ENCODE measurements at regions not wholly inside any gene's neighbourhood (a gene's known extent, or its start where the extent isn't known, plus 50 kb on each side); places are given as distances from the start of the nearest gene placed in this dataset.

GRCh38 chr5:77157732-77158532 lies 52.5 kb upstream of the PDE8B start:
- no peaks in the 10 kb centered on the region for H3K4me1 ChIP-seq
- H3K4me3 ChIP-seq (ENCODE audit: low read depth, low read length): no peak overlapping the region
- H3K27ac Mint-ChIP-seq (ENCODE audit: unreplicated experiment): no peak overlapping the region
- H3K36me3 Mint-ChIP-seq (ENCODE audit: insufficient read depth, unreplicated experiment): no peaks in the 10 kb centered on the region
- intact Hi-C loops (cut with micrococcal nuclease; ENCODE audit: unreplicated experiment): no loop called here
- POLR2A ChIA-PET: no interaction called here
- TF ChIP-seq, protein P1, sequence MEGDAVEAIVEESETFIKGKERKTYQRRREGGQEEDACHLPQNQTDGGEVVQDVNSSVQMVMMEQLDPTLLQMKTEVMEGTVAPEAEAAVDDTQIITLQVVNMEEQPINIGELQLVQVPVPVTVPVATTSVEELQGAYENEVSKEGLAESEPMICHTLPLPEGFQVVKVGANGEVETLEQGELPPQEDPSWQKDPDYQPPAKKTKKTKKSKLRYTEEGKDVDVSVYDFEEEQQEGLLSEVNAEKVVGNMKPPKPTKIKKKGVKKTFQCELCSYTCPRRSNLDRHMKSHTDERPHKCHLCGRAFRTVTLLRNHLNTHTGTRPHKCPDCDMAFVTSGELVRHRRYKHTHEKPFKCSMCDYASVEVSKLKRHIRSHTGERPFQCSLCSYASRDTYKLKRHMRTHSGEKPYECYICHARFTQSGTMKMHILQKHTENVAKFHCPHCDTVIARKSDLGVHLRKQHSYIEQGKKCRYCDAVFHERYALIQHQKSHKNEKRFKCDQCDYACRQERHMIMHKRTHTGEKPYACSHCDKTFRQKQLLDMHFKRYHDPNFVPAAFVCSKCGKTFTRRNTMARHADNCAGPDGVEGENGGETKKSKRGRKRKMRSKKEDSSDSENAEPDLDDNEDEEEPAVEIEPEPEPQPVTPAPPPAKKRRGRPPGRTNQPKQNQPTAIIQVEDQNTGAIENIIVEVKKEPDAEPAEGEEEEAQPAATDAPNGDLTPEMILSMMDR (IDR thresholded peaks at IDR 0.05; ENCODE audit: insufficient read depth in 1 of 2, low read depth in 1 of 2, low read length in 1 of 2, severe bottlenecking in 1 of 2, unreplicated experiment in 1 of 2): no peak
- BruUV-seq (replicated peaks): no TSS peak
- no peaks in the 10 kb centered on the region for H3K27me3 ChIP-seq (replicated peaks; ENCODE audit: control insufficient read depth, insufficient read depth, low read length)
- no peaks in the 10 kb centered on the region for H3K4me1 Mint-ChIP-seq (ENCODE audit: low read depth, unreplicated experiment)
- no peaks in the 10 kb centered on the region for H3K27me3 Mint-ChIP-seq (ENCODE audit: insufficient read depth, unreplicated experiment)
- no peaks in the 10 kb centered on the region for H3K9me3 Mint-ChIP-seq (ENCODE audit: unreplicated experiment)
- no peaks in the 10 kb centered on the region for H3K36me3 ChIP-seq (ENCODE audit: control insufficient read depth, insufficient read depth, low read length)
- no peak for DNase-seq
- H3K4me3 Mint-ChIP-seq (ENCODE audit: unreplicated experiment): no peak overlapping the region
- H3K9me3 ChIP-seq: no peaks in the 10 kb centered on the region
- CTCF ChIA-PET: no interaction called here

- no peaks in the 10 kb centered on the region for H3K27me3 ChIP-seq (replicated peaks; ENCODE audit: control insufficient read depth, insufficient read depth, low read length)
- CTCF ChIA-PET: interaction anchor here (1.2 kb wide), 1 partner anchor 281 kb away, joined by 3 read pairs; no protein-coding TSS in a partner anchor
- no peaks in the 10 kb centered on the region for H3K27me3 Mint-ChIP-seq (ENCODE audit: insufficient read depth, unreplicated experiment)
- no peaks in the 10 kb centered on the region for H3K4me1 Mint-ChIP-seq (ENCODE audit: low read depth, unreplicated experiment)
- H3K27ac Mint-ChIP-seq (ENCODE audit: unreplicated experiment): no peak overlapping the region
- H3K4me1 ChIP-seq: no peaks in the 10 kb centered on the region
- TF ChIP-seq, protein P1 (IDR thresholded peaks at IDR 0.05; ENCODE audit: insufficient read depth in 1 of 2, low read depth in 1 of 2, low read length in 1 of 2, severe bottlenecking in 1 of 2, unreplicated experiment in 1 of 2): no peak
- no peak for DNase-seq
- no peaks in the 10 kb centered on the region for H3K9me3 Mint-ChIP-seq (ENCODE audit: unreplicated experiment)
- POLR2A ChIA-PET: no interaction called here
- intact Hi-C loops (cut with micrococcal nuclease; ENCODE audit: unreplicated experiment): no loop called here
- H3K36me3 ChIP-seq (ENCODE audit: control insufficient read depth, insufficient read depth, low read length): no peaks in the 10 kb centered on the region
- no peak overlapping the region for H3K4me3 Mint-ChIP-seq (ENCODE audit: unreplicated experiment)
- H3K36me3 Mint-ChIP-seq (ENCODE audit: insufficient read depth, unreplicated experiment): no peaks in the 10 kb centered on the region
- BruUV-seq (replicated peaks): no TSS peak
- H3K4me3 ChIP-seq (ENCODE audit: low read depth, low read length): no peak overlapping the region
- H3K9me3 ChIP-seq: no peaks in the 10 kb centered on the region
Measured at GRCh38 chr5:77156379-77156778, 54.1 kb upstream of the PDE8B start.

DNA sequence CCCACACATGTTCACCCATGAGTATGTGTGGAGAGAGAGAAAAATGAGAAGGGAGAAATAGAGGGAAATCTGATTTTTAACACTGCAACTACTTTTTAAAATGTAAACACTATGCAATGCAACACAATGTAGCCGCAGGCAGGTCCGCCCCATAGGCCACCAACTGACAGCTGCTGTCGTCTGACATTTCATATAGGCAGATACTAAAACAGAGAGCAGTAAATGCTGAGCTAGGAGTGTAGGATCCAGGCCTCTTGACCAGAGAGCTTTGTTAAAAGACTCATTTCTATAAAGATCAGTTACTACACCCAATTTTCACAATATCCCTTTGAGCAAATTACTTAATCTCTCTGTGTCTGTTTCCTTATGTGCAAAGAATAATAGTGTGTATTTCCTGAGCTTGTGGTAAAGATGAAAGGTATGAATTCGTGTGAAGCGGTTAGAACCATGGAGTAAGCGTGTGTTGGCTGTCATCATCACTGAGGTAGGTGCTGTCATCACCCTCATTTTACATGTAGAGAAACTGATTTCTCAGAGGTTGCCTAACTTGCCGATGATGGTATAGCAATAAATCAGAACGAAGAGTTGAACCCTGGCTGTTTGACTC lies 55.2 kb upstream of the PDE8B start:
- intact Hi-C loops (cut with micrococcal nuclease; ENCODE audit: unreplicated experiment): no loop called here
- ChIA-PET POLR2A (no interaction called here), CTCF (no interaction called here)
- no TSS peak for BruUV-seq (replicated peaks)
- no peak overlapping the region for H3K27ac Mint-ChIP-seq (ENCODE audit: unreplicated experiment)
- no peaks in the 10 kb centered on the region for H3K27me3 Mint-ChIP-seq (ENCODE audit: insufficient read depth, unreplicated experiment)
- Histone ChIP-seq H3K9me3 (no peaks in the 10 kb centered on the region), H3K4me3 (ENCODE audit: low read depth, low read length) (no peak overlapping the region), H3K4me1 (no peaks in the 10 kb centered on the region), H3K27me3 (replicated peaks; ENCODE audit: control insufficient read depth, insufficient read depth, low read length) (no peaks in the 10 kb centered on the region), H3K36me3 (ENCODE audit: control insufficient read depth, insufficient read depth, low read length) (no peaks in the 10 kb centered on the region)
- H3K4me3 Mint-ChIP-seq (ENCODE audit: unreplicated experiment): no peak overlapping the region
- H3K4me1 Mint-ChIP-seq (ENCODE audit: low read depth, unreplicated experiment): no peaks in the 10 kb centered on the region
- H3K36me3 Mint-ChIP-seq (ENCODE audit: insufficient read depth, unreplicated experiment): no peaks in the 10 kb centered on the region
- no peak for DNase-seq
- TF ChIP-seq, protein P1 (IDR thresholded peaks at IDR 0.05; ENCODE audit: insufficient read depth in 1 of 2, low read depth in 1 of 2, low read length in 1 of 2, severe bottlenecking in 1 of 2, unreplicated experiment in 1 of 2): no peak
- H3K9me3 Mint-ChIP-seq (ENCODE audit: unreplicated experiment): no peaks in the 10 kb centered on the region
